GM19324 (cell line): ENCODE measurements at regions not wholly inside any gene's neighbourhood (a gene's known extent, or its start where the extent isn't known, plus 50 kb on each side); places are given as distances from the start of the nearest gene placed in this dataset.

Experiments
- ATAC-seq: cut with Tn5 transposase; IDR thresholded peaks from one replicate; pipeline ENCODE4 v1.9.1; 2021; ENCODE audit warnings: mild to moderate bottlenecking, moderate library complexity; ENCODE audit not compliant: unreplicated experiment, low FRiP score

GRCh38 chr2:155100261-155100660, 401.8 kb downstream of the KCNJ3 start:
- ATAC-seq = no peak

GRCh38 chr2:155099784-155100183, 401.3 kb downstream of the KCNJ3 start:
- ATAC-seq = no peak

GRCh38 chr2:155095613-155096012, 397.1 kb downstream of the KCNJ3 start:
- no peak for ATAC-seq

- no peak for ATAC-seq
Measured at GRCh38 chr2:155080373-155080772, 381.9 kb downstream of the KCNJ3 start.

- no peak for ATAC-seq
Measured at GRCh38 chr2:155070489-155070888, 372.0 kb downstream of the KCNJ3 start.

- ATAC-seq = no peak
Measured at GRCh38 chr2:155062922-155063258, 364.4 kb downstream of the KCNJ3 start.

GRCh38 chr2:155062250-155062921, 363.9 kb downstream of the KCNJ3 start:
- ATAC-seq = no peak

GRCh38 chr2:155060896-155061295, 362.4 kb downstream of the KCNJ3 start:
- no peak for ATAC-seq

GRCh38 chr2:155054712-155055111, 356.2 kb downstream of the KCNJ3 start:
- no peak for ATAC-seq

GRCh38 chr2:155043097-155043496, 344.6 kb downstream of the KCNJ3 start:
- ATAC-seq = no peak

- ATAC-seq = no peak
Measured at GRCh38 chr2:155035308-155035707, 336.8 kb downstream of the KCNJ3 start.

- ATAC-seq = no peak
Measured at GRCh38 chr2:155033652-155034051, 335.2 kb downstream of the KCNJ3 start.

GRCh38 chr2:155030296-155030695, 331.8 kb downstream of the KCNJ3 start:
- no peak for ATAC-seq

GRCh38 chr2:155026651-155027174, 328.2 kb downstream of the KCNJ3 start:
- ATAC-seq = no peak

- ATAC-seq = no peak
Measured at GRCh38 chr2:155023674-155024073, 325.2 kb downstream of the KCNJ3 start.

GRCh38 chr2:155022531-155022930, 324.0 kb downstream of the KCNJ3 start:
- no peak for ATAC-seq

GRCh38 chr2:155021618-155022017, 323.1 kb downstream of the KCNJ3 start:
- no peak for ATAC-seq

- no peak for ATAC-seq
Measured at GRCh38 chr2:155020246-155020645, 321.8 kb downstream of the KCNJ3 start.

GRCh38 chr2:155010925-155011324, 312.4 kb downstream of the KCNJ3 start:
- ATAC-seq = no peak

- no peak for ATAC-seq
Measured at GRCh38 chr2:154995361-154995760, 296.9 kb downstream of the KCNJ3 start.

- ATAC-seq = no peak
Measured at GRCh38 chr2:154992826-154993225, 294.3 kb downstream of the KCNJ3 start.

- no peak for ATAC-seq
Measured at GRCh38 chr2:154978710-154979109, 280.2 kb downstream of the KCNJ3 start.

GRCh38 chr2:154978244-154978643, 279.7 kb downstream of the KCNJ3 start:
- ATAC-seq = no peak
